ENCODE measurements at regions not wholly inside any gene's neighbourhood (a gene's known extent, or its start where the extent isn't known, plus 50 kb on each side); places are given as distances from the start of the nearest gene placed in this dataset.

GRCh38 chr3:81851176-81851575, 89.7 kb upstream of the GBE1 start:
- H3K9me3 Mint-ChIP-seq (ENCODE audit: low read depth), result no peaks in the 10 kb centered on the region
- H3K4me3 Mint-ChIP-seq (ENCODE audit: unreplicated experiment), result no peak overlapping the region
- no peak overlapping the region for H3K27ac Mint-ChIP-seq (ENCODE audit: unreplicated experiment)
- no peaks in the 10 kb centered on the region for H3K4me1 Mint-ChIP-seq (ENCODE audit: low read depth)
- no peak for TF ChIP-seq CTCF (IDR thresholded peaks at IDR 0.05)
- DNase-seq (ENCODE audit: low spot score), result no peak
- H3K36me3 Mint-ChIP-seq (ENCODE audit: low read depth), result no peaks in the 10 kb centered on the region
- no peaks in the 10 kb centered on the region for H3K27me3 Mint-ChIP-seq (ENCODE audit: low read depth)

- no peaks in the 10 kb centered on the region for H3K9me3 Mint-ChIP-seq (ENCODE audit: low read depth)
- H3K4me3 Mint-ChIP-seq (ENCODE audit: unreplicated experiment), result no peak overlapping the region
- TF ChIP-seq CTCF (IDR thresholded peaks at IDR 0.05), result no peak
- no peak overlapping the region for H3K27ac Mint-ChIP-seq (ENCODE audit: unreplicated experiment)
- no peak for DNase-seq (ENCODE audit: low spot score)
- H3K36me3 Mint-ChIP-seq (ENCODE audit: low read depth), result no peaks in the 10 kb centered on the region
- no peaks in the 10 kb centered on the region for H3K27me3 Mint-ChIP-seq (ENCODE audit: low read depth)
- peaks cover 1% of the 10 kb centered on the region for H3K4me1 Mint-ChIP-seq (ENCODE audit: low read depth)
Measured at GRCh38 chr3:81846988-81847387, 85.5 kb upstream of the GBE1 start.

GRCh38 chr3:81841540-81841939, 80.1 kb upstream of the GBE1 start:
- no peaks in the 10 kb centered on the region for H3K9me3 Mint-ChIP-seq (ENCODE audit: low read depth)
- no peak for DNase-seq (ENCODE audit: low spot score)
- no peak overlapping the region for H3K27ac Mint-ChIP-seq (ENCODE audit: unreplicated experiment)
- no peak for TF ChIP-seq CTCF (IDR thresholded peaks at IDR 0.05)
- H3K4me1 Mint-ChIP-seq (ENCODE audit: low read depth), result peaks cover 22% of the 10 kb centered on the region
- no peaks in the 10 kb centered on the region for H3K36me3 Mint-ChIP-seq (ENCODE audit: low read depth)
- no peaks in the 10 kb centered on the region for H3K27me3 Mint-ChIP-seq (ENCODE audit: low read depth)
- no peak overlapping the region for H3K4me3 Mint-ChIP-seq (ENCODE audit: unreplicated experiment)

- no peak overlapping the region for H3K27ac Mint-ChIP-seq (ENCODE audit: unreplicated experiment)
- no peak for TF ChIP-seq CTCF (IDR thresholded peaks at IDR 0.05)
- H3K9me3 Mint-ChIP-seq (ENCODE audit: low read depth), result no peaks in the 10 kb centered on the region
Measured at GRCh38 chr3:81839504-81840094, 78.2 kb upstream of the GBE1 start.

DNA sequence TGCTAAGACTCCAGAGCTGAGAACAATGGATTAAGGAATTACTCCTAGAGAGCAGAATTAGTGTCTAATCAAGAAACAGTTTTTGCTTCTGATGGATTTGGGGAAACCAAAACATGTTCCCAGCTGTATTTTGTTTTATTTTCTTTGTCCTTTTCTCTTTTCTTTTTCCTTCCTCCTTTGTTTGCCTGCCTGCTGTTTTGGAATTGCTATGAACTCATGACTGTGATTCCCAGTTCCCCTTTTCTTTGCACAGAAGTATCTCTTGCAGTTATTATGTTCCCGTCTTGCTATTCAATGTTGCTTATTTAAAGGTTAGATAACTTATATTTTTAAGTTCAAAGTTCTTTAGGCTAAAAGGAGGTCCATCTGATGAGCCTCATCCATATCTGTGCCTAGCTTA, 77.0 kb upstream of the GBE1 start:
- H3K9me3 Mint-ChIP-seq (ENCODE audit: low read depth), result no peaks in the 10 kb centered on the region
- H3K27ac Mint-ChIP-seq (ENCODE audit: unreplicated experiment), result no peak overlapping the region
- peaks cover 22% of the 10 kb centered on the region for H3K4me1 Mint-ChIP-seq (ENCODE audit: low read depth)
- no peak overlapping the region for H3K4me3 Mint-ChIP-seq (ENCODE audit: unreplicated experiment)
- no peak for TF ChIP-seq CTCF (IDR thresholded peaks at IDR 0.05)
- H3K36me3 Mint-ChIP-seq (ENCODE audit: low read depth), result no peaks in the 10 kb centered on the region
- H3K27me3 Mint-ChIP-seq (ENCODE audit: low read depth), result no peaks in the 10 kb centered on the region
- DNase-seq (ENCODE audit: low spot score), result no peak

More at GRCh38 chr3:81839504-81840094, 78.2 kb upstream of the GBE1 start:
- Mint-ChIP-seq H3K27me3 (ENCODE audit: low read depth) (no peaks in the 10 kb centered on the region), H3K4me1 (ENCODE audit: low read depth) (peaks cover 22% of the 10 kb centered on the region), H3K4me3 (ENCODE audit: unreplicated experiment) (no peak overlapping the region), H3K36me3 (ENCODE audit: low read depth) (no peaks in the 10 kb centered on the region)
- no peak for DNase-seq (ENCODE audit: low spot score)
